NCI-H1694 treated with DMSO at 0.1 percent for 48 hours (cell line): ENCODE measurements at regions not wholly inside any gene's neighbourhood (a gene's known extent, or its start where the extent isn't known, plus 50 kb on each side); places are given as distances from the start of the nearest gene placed in this dataset.

ENCODE experiments used
- DNase-seq: peaks from one replicate; lab custom pipeline; 2025; lab: John Stamatoyannopoulos, UW

GRCh38 chr9:107625383-107625984 lies 135.9 kb upstream of the KLF4 start:
- DNase-seq, result no peak

GRCh38 chr9:107624234-107624948 lies 134.8 kb upstream of the KLF4 start:
- DNase-seq, result no peak

GRCh38 chr9:107621436-107621835 lies 131.9 kb upstream of the KLF4 start:
- no peak for DNase-seq

GRCh38 chr9:107620801-107621200 lies 131.2 kb upstream of the KLF4 start:
- DNase-seq, result no peak

- no peak for DNase-seq
These were observed 130.7 kb upstream of the KLF4 start for GRCh38 chr9:107620236-107620635.

- DNase-seq, result no peak
These were observed 125.8 kb upstream of the KLF4 start for GRCh38 chr9:107615321-107615720.

GRCh38 chr9:107614765-107615164 lies 125.2 kb upstream of the KLF4 start:
- no peak for DNase-seq

GRCh38 chr9:107613321-107613720 lies 123.8 kb upstream of the KLF4 start:
- DNase-seq, result no peak

- DNase-seq, result no peak
These were observed 122.6 kb upstream of the KLF4 start for GRCh38 chr9:107612136-107612535.

- DNase-seq, result no peak
These were observed 120.0 kb upstream of the KLF4 start for GRCh38 chr9:107609547-107609946.

- DNase-seq, result no peak
These were observed 116.7 kb upstream of the KLF4 start for GRCh38 chr9:107606149-107606790.

GRCh38 chr9:107605041-107605440 lies 115.5 kb upstream of the KLF4 start:
- no peak for DNase-seq

- no peak for DNase-seq
These were observed 113.7 kb upstream of the KLF4 start for GRCh38 chr9:107603281-107603680.

- no peak for DNase-seq
These were observed 110.5 kb upstream of the KLF4 start for GRCh38 chr9:107600060-107600573.

GRCh38 chr9:107597743-107598217 lies 108.2 kb upstream of the KLF4 start:
- no peak for DNase-seq

- DNase-seq, result no peak
These were observed 105.5 kb upstream of the KLF4 start for GRCh38 chr9:107594908-107595530.

- no peak for DNase-seq
These were observed 103.8 kb upstream of the KLF4 start for GRCh38 chr9:107593224-107593870.

GRCh38 chr9:107592424-107592823 lies 102.9 kb upstream of the KLF4 start:
- DNase-seq, result no peak

- no peak for DNase-seq
These were observed 102.2 kb upstream of the KLF4 start for GRCh38 chr9:107591781-107592180.

GRCh38 chr9:107588393-107588792 lies 98.8 kb upstream of the KLF4 start:
- DNase-seq, result no peak

- no peak for DNase-seq
These were observed 97.8 kb upstream of the KLF4 start for GRCh38 chr9:107587191-107587963.
